Cardiac muscle cell (in vitro differentiated cells and primary cell): ENCODE measurements at regions not wholly inside any gene's neighbourhood (a gene's known extent, or its start where the extent isn't known, plus 50 kb on each side); places are given as distances from the start of the nearest gene placed in this dataset.

Experiments used
- DNase-seq, 2 donors: peaks; one replicate each; pipeline versions ENCODE4 v3.0.0 to v3.0.0-alpha.2; 2010 to 2017; ENCODE audit warnings: low read depth in 1 of 2, low spot score in 1 of 2
- H3K27ac ChIP-seq: fragments of 200-600 bp; sonication (generic); 2 replicates; pipeline ENCODE4 v1.5.1; 2016
- H3K27me3 ChIP-seq: fragments of 200-600 bp; sonication (generic); 2 replicates; pipeline ENCODE4 v1.6.0; 2016; ENCODE audit warnings: control low read depth
- H3K36me3 ChIP-seq: fragments of 200-600 bp; sonication (generic); 2 replicates; pipeline ENCODE4 v1.5.1; 2016; ENCODE audit warnings: control low read depth
- H3K4me1 ChIP-seq: fragments of 200-600 bp; sonication (generic); 2 replicates; pipeline ENCODE4 v1.8.1; 2017; ENCODE audit warnings: low read depth, mild to moderate bottlenecking, mixed run types
- H3K4me3 ChIP-seq: fragments of 200-600 bp; sonication (generic); 2 replicates; pipeline ENCODE4 v1.5.1; 2016; ENCODE audit warnings: mild to moderate bottlenecking
- H3K9me3 ChIP-seq: fragments of 200-600 bp; sonication (generic); 2 replicates; pipeline ENCODE4 v1.5.1; 2017; ENCODE audit warnings: low read depth, mild to moderate bottlenecking, control low read depth
- CTCF ChIP-seq: IDR thresholded peaks from 2 replicates; pipeline ENCODE4 v1.5.1; 2012; ENCODE audit warnings: low read depth, mild to moderate bottlenecking, low read length

- H3K27me3 ChIP-seq = no peaks in the 10 kb centered on the region
- no peak for TF ChIP-seq CTCF
- H3K4me3 ChIP-seq = no peak overlapping the region
- no peak overlapping the region for H3K27ac ChIP-seq
- no peaks in the 10 kb centered on the region for H3K36me3 ChIP-seq
- no peaks in the 10 kb centered on the region for H3K9me3 ChIP-seq
- H3K4me1 ChIP-seq = peaks cover 3% of the 10 kb centered on the region
- DNase-seq = no peak
Measured at GRCh38 chr10:20601941-20602461, 295.1 kb downstream of the NEBL start.

- Histone ChIP-seq H3K27ac (no peak overlapping the region), H3K4me1 (peaks cover 9% of the 10 kb centered on the region), H3K36me3 (no peaks in the 10 kb centered on the region), H3K27me3 (no peaks in the 10 kb centered on the region), H3K9me3 (no peaks in the 10 kb centered on the region), H3K4me3 (no peak overlapping the region)
- TF ChIP-seq CTCF = no peak
- DNase-seq = peak in 1 of 2 donors; percentile 77
Measured at GRCh38 chr10:20598590-20598989, 298.5 kb downstream of the NEBL start.

- peaks cover 9% of the 10 kb centered on the region for H3K4me1 ChIP-seq
- H3K9me3 ChIP-seq = no peaks in the 10 kb centered on the region
- H3K36me3 ChIP-seq = no peaks in the 10 kb centered on the region
- TF ChIP-seq CTCF = no peak
- no peak overlapping the region for H3K4me3 ChIP-seq
- H3K27me3 ChIP-seq = no peaks in the 10 kb centered on the region
- peak; percentile 29 to 66 for DNase-seq
- H3K27ac ChIP-seq = peak overlapping the region; percentile 68
Measured at GRCh38 chr10:20596911-20597310, 300.2 kb downstream of the NEBL start.

GRCh38 chr10:20596065-20596755 is 300.9 kb downstream of the NEBL start:
- Histone ChIP-seq H3K27ac (peak overlapping the region; percentile 5), H3K36me3 (no peaks in the 10 kb centered on the region), H3K4me1 (peaks cover 9% of the 10 kb centered on the region), H3K9me3 (no peaks in the 10 kb centered on the region), H3K27me3 (no peaks in the 10 kb centered on the region), H3K4me3 (no peak overlapping the region)
- no peak for TF ChIP-seq CTCF
- DNase-seq = peak in 1 of 2 donors; percentile 19

GRCh38 chr10:20593649-20594048 is 303.5 kb downstream of the NEBL start:
- H3K4me1 ChIP-seq = peaks cover 9% of the 10 kb centered on the region
- peak in 1 of 2 donors; percentile 30 for DNase-seq
- no peak overlapping the region for H3K27ac ChIP-seq
- TF ChIP-seq CTCF = no peak
- H3K4me3 ChIP-seq = no peak overlapping the region
- no peaks in the 10 kb centered on the region for H3K9me3 ChIP-seq
- H3K27me3 ChIP-seq = no peaks in the 10 kb centered on the region
- no peaks in the 10 kb centered on the region for H3K36me3 ChIP-seq
